ENCODE measurements at regions not wholly inside any gene's neighbourhood (a gene's known extent, or its start where the extent isn't known, plus 50 kb on each side); places are given as distances from the start of the nearest gene placed in this dataset.

DNA sequence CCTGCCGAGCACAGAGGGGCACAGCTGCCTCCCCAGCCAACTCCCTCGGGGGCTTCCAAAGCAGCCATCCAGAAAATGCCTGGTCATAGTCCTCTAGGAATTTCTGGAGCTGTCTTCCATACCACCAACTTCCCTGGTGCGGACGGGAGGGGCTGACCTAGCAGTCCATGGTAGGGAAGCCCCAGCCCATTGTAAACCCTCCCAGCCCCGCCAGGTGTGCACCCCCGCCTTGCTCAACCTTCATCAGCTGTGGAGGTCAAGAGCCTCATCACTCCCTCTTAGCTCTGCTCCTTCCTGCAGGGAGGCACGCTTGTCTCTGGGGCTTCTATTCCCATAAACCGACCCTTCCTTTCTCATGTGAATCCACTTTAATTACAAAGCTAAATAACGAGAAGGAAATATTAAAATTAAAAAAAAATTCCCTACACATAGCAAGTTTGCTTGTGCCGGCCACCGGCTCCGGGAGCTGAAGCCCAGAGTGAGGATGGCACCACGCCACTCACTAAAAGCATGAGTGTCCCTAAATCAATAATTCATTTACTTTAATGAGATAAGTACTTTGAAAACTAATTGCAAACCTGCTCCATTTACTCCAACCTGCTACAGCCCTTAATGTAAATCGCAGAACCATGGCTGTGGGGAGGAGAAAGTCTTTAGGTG lies 181.4 kb downstream of the ENGASE start:
- Histone ChIP-seq H3K4me2 (no peak overlapping the region), H3K9me3 (no peaks in the 10 kb centered on the region), H3K27ac (no peak overlapping the region), H3K4me1 (no peaks in the 10 kb centered on the region; the same call in 2 of the 3 replicates), H3K4me3 (no peak overlapping the region)
- 80% methylated on average over 14 of the region's 14 CpGs for WGBS (ENCODE audit: missing lambda C conversion rate)
- CTCF ChIA-PET: interaction anchor here (1.3 kb wide), 1 partner anchor 49 kb away, joined by 3 read pairs; no protein-coding TSS in a partner anchor
- FAIRE-seq (no peak), ATAC-seq (no peak), DNase-seq (ENCODE audit: low read depth in 1 of 2, low spot score in 1 of 2) (no peak)
- TF ChIP-seq JUNB (IDR thresholded peaks at IDR 0.05): no peak
- TF ChIP-seq SREBF2 (IDR thresholded peaks at IDR 0.05): no peak
- TF ChIP-seq TFCP2L1 (CRISPR knock-in tag; IDR thresholded peaks at IDR 0.05): no peak
- TF ChIP-seq, protein P1, sequence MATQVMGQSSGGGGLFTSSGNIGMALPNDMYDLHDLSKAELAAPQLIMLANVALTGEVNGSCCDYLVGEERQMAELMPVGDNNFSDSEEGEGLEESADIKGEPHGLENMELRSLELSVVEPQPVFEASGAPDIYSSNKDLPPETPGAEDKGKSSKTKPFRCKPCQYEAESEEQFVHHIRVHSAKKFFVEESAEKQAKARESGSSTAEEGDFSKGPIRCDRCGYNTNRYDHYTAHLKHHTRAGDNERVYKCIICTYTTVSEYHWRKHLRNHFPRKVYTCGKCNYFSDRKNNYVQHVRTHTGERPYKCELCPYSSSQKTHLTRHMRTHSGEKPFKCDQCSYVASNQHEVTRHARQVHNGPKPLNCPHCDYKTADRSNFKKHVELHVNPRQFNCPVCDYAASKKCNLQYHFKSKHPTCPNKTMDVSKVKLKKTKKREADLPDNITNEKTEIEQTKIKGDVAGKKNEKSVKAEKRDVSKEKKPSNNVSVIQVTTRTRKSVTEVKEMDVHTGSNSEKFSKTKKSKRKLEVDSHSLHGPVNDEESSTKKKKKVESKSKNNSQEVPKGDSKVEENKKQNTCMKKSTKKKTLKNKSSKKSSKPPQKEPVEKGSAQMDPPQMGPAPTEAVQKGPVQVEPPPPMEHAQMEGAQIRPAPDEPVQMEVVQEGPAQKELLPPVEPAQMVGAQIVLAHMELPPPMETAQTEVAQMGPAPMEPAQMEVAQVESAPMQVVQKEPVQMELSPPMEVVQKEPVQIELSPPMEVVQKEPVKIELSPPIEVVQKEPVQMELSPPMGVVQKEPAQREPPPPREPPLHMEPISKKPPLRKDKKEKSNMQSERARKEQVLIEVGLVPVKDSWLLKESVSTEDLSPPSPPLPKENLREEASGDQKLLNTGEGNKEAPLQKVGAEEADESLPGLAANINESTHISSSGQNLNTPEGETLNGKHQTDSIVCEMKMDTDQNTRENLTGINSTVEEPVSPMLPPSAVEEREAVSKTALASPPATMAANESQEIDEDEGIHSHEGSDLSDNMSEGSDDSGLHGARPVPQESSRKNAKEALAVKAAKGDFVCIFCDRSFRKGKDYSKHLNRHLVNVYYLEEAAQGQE (IDR thresholded peaks at IDR 0.05): no peak
- no peak for TF ChIP-seq RAD21 (conservative IDR thresholded peaks at IDR 0.05 in 1 of 2, IDR thresholded peaks at IDR 0.05 in 1 of 2)
- no peak for TF ChIP-seq RARB (CRISPR knock-in tag; IDR thresholded peaks at IDR 0.05)
- TF ChIP-seq, protein P2, sequence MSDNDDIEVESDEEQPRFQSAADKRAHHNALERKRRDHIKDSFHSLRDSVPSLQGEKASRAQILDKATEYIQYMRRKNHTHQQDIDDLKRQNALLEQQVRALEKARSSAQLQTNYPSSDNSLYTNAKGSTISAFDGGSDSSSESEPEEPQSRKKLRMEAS (IDR thresholded peaks at IDR 0.05): no peak
- TF ChIP-seq EHF (CRISPR knock-in tag; IDR thresholded peaks at IDR 0.05): no peak
- TF ChIP-seq CBX8 (IDR thresholded peaks at IDR 0.05): no peak
- no peak for TF ChIP-seq MAZ (IDR thresholded peaks at IDR 0.05; ENCODE audit: borderline replicate concordance, low read depth, low read length)
- POLR2A ChIA-PET: no interaction called here

DNA sequence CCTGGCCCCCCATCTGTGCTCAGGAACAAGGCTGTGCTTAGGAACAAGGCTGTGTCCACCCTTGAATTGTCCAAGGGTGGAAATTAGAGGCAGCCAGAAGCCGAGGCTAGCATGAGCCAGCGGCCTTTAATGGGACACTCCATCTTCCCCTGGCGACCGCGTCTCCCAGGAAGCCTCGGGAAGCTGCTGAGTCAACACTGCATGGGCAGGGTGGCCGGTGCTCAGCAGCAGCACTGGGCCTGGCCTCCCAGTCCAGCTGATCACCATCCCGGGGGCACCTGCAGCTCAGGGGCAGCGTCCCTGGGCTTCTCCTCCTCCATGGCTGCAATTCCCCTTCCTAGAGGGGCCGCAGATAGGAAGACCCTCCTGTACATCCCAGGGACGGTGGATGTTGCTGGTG lies 180.8 kb downstream of the ENGASE start:
- WGBS (ENCODE audit: missing lambda C conversion rate): 75% methylated on average over 10 of the region's 11 CpGs
- ATAC-seq: no peak
- ChIA-PET CTCF (interaction anchor here (1.3 kb wide), 1 partner anchor 48 kb away, joined by 3 read pairs; no protein-coding TSS in a partner anchor), POLR2A (no interaction called here)
- H3K4me3 ChIP-seq: no peak overlapping the region
- no peak for FAIRE-seq
- no peak for DNase-seq (ENCODE audit: low read depth in 1 of 2, low spot score in 1 of 2)
- H3K4me2 ChIP-seq: no peak overlapping the region
- no peak for TF ChIP-seq ZSCAN20 (CRISPR knock-in tag; IDR thresholded peaks at IDR 0.05)
- no peak for TF ChIP-seq FOXS1 (CRISPR knock-in tag; IDR thresholded peaks at IDR 0.05)
- TF ChIP-seq HOXB5 (CRISPR knock-in tag; IDR thresholded peaks at IDR 0.05): no peak
- no peak for TF ChIP-seq SREBF2 (IDR thresholded peaks at IDR 0.05)
- no peak for TF ChIP-seq JUN (IDR thresholded peaks at IDR 0.05)
- no peak for TF ChIP-seq CBX8 (IDR thresholded peaks at IDR 0.05)
- TF ChIP-seq EP300 (IDR thresholded peaks at IDR 0.05): no peak
- TF ChIP-seq, protein P3, sequence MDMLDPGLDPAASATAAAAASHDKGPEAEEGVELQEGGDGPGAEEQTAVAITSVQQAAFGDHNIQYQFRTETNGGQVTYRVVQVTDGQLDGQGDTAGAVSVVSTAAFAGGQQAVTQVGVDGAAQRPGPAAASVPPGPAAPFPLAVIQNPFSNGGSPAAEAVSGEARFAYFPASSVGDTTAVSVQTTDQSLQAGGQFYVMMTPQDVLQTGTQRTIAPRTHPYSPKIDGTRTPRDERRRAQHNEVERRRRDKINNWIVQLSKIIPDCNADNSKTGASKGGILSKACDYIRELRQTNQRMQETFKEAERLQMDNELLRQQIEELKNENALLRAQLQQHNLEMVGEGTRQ (IDR thresholded peaks at IDR 0.05): no peak
- no peak for TF ChIP-seq MAFK (IDR thresholded peaks at IDR 0.05; ENCODE audit: partially characterized antibody)
- TF ChIP-seq TP53 (CRISPR knock-in tag; IDR thresholded peaks at IDR 0.05): no peak
- TF ChIP-seq RCOR1 (IDR thresholded peaks at IDR 0.05; ENCODE audit: low read depth, low read length): no peak
- TF ChIP-seq RFX5 (IDR thresholded peaks at IDR 0.05): no peak
- TF ChIP-seq EHF (CRISPR knock-in tag; IDR thresholded peaks at IDR 0.05): no peak
- no peak for TF ChIP-seq ZC3H11A (IDR thresholded peaks at IDR 0.05)
- no peak for TF ChIP-seq FOSL2 (IDR thresholded peaks at IDR 0.05)
- no peak for TF ChIP-seq FOSL2 (CRISPR knock-in tag; IDR thresholded peaks at IDR 0.05)
- H3K4me1 ChIP-seq: no peaks in the 10 kb centered on the region; the same call in 2 of the 3 replicates
- no peak overlapping the region for H3K27ac ChIP-seq
- H3K9me3 ChIP-seq: no peaks in the 10 kb centered on the region

Measured in A549 (cell line).